BE2C (cell line): ENCODE measurements at regions not wholly inside any gene's neighbourhood (a gene's known extent, or its start where the extent isn't known, plus 50 kb on each side); places are given as distances from the start of the nearest gene placed in this dataset.

ENCODE experiments used
- DNase-seq: peaks from one replicate; pipeline ENCODE4 v3.0.0-alpha.2; 2020
- H3K27me3 ChIP-seq: fragments of 250-450 bp; sonication (Bioruptor Pico); 2 replicates; pipeline ENCODE4 v1.5.1; 2020; ENCODE audit warnings: mild to moderate bottlenecking
- H3K36me3 ChIP-seq: fragments of 250-450 bp; sonication (Bioruptor Pico); 2 replicates; pipeline ENCODE4 v1.5.1; 2020; ENCODE audit warnings: mild to moderate bottlenecking
- H3K4me1 ChIP-seq: fragments of 250-450 bp; sonication (Bioruptor Pico); 2 replicates; pipeline ENCODE4 v1.5.1; 2020
- H3K4me3 ChIP-seq: 2 replicates; pipeline ENCODE4 v1.5.1; 2011; ENCODE audit warnings: low read depth, low read length
- H3K9me3 ChIP-seq: fragments of 250-450 bp; sonication (Bioruptor Pico); 2 replicates; pipeline ENCODE4 v1.5.1; 2020
- CTCF ChIP-seq: IDR thresholded peaks from 2 replicates; pipeline ENCODE4 v1.5.1; 2012; ENCODE audit warnings: mild to moderate bottlenecking, low read depth, low read length

- DNase-seq = no peak
- no peak overlapping the region for H3K4me3 ChIP-seq
- H3K36me3 ChIP-seq = no peaks in the 10 kb centered on the region
- no peaks in the 10 kb centered on the region for H3K9me3 ChIP-seq
- H3K27me3 ChIP-seq = no peaks in the 10 kb centered on the region
- H3K4me1 ChIP-seq = no peaks in the 10 kb centered on the region
- TF ChIP-seq CTCF = no peak
Measured at GRCh38 chr22:47698906-47699305, 936.5 kb downstream of the TBC1D22A start.

GRCh38 chr22:47697861-47698260, 935.4 kb downstream of the TBC1D22A start:
- no peaks in the 10 kb centered on the region for H3K36me3 ChIP-seq
- no peaks in the 10 kb centered on the region for H3K27me3 ChIP-seq
- TF ChIP-seq CTCF = no peak
- no peak for DNase-seq
- no peaks in the 10 kb centered on the region for H3K9me3 ChIP-seq
- H3K4me1 ChIP-seq = no peaks in the 10 kb centered on the region
- H3K4me3 ChIP-seq = no peak overlapping the region

- no peak for DNase-seq
- no peaks in the 10 kb centered on the region for H3K36me3 ChIP-seq
- TF ChIP-seq CTCF = no peak
- H3K9me3 ChIP-seq = no peaks in the 10 kb centered on the region
- no peak overlapping the region for H3K4me3 ChIP-seq
- no peaks in the 10 kb centered on the region for H3K27me3 ChIP-seq
- H3K4me1 ChIP-seq = no peaks in the 10 kb centered on the region
Measured at GRCh38 chr22:47696776-47697175, 934.3 kb downstream of the TBC1D22A start.

GRCh38 chr22:47695176-47695575, 932.7 kb downstream of the TBC1D22A start:
- H3K36me3 ChIP-seq = no peaks in the 10 kb centered on the region
- no peak for DNase-seq
- peaks cover 4% of the 10 kb centered on the region; the same call in 1 of the 2 replicates for H3K9me3 ChIP-seq
- no peak for TF ChIP-seq CTCF
- no peak overlapping the region for H3K4me3 ChIP-seq
- H3K4me1 ChIP-seq = no peaks in the 10 kb centered on the region
- H3K27me3 ChIP-seq = no peaks in the 10 kb centered on the region

GRCh38 chr22:47694536-47695130, 932.2 kb downstream of the TBC1D22A start:
- Histone ChIP-seq H3K9me3 (peaks cover 4% of the 10 kb centered on the region; the same call in 1 of the 2 replicates), H3K36me3 (no peaks in the 10 kb centered on the region), H3K27me3 (no peaks in the 10 kb centered on the region), H3K4me3 (no peak overlapping the region), H3K4me1 (no peaks in the 10 kb centered on the region)
- no peak for DNase-seq
- no peak for TF ChIP-seq CTCF

- TF ChIP-seq CTCF = no peak
- H3K9me3 ChIP-seq = peaks cover 4% of the 10 kb centered on the region; the same call in 1 of the 2 replicates
- no peaks in the 10 kb centered on the region for H3K36me3 ChIP-seq
- no peak overlapping the region for H3K4me3 ChIP-seq
- no peaks in the 10 kb centered on the region for H3K27me3 ChIP-seq
- DNase-seq = no peak
- no peaks in the 10 kb centered on the region for H3K4me1 ChIP-seq
Measured at GRCh38 chr22:47693606-47694005, 931.2 kb downstream of the TBC1D22A start.
